Neural progenitor cell (in vitro differentiated cells): ENCODE measurements at regions not wholly inside any gene's neighbourhood (a gene's known extent, or its start where the extent isn't known, plus 50 kb on each side); places are given as distances from the start of the nearest gene placed in this dataset.
"Not testable (repeated sequence)": the region's sequence is repeated elsewhere in the genome, so short reads cannot be mapped to it uniquely, and the experiment has no call there.

Experiments
- DNase-seq: peaks from one replicate; pipeline ENCODE4 v3.0.0-alpha.2; 2016; ENCODE audit warnings: low spot score
- H2AFZ ChIP-seq: fragments of 200-600 bp; sonication (generic); replicated peaks from 2 replicates; pipeline ENCODE4 v1.6.1; 2016; ENCODE audit warnings: antibody characterized with exemption
- H3F3A ChIP-seq: fragments of 200-600 bp; sonication (generic); 2 replicates; pipeline ENCODE4 v1.6.1; 2016; ENCODE audit warnings: antibody characterized with exemption, low read depth
- H3K27ac ChIP-seq: fragments of 200-600 bp; sonication (generic); 2 replicates; pipeline ENCODE4 v1.5.1; 2016; ENCODE audit warnings: mild to moderate bottlenecking
- H3K27me3 ChIP-seq: fragments of 200-600 bp; sonication (generic); 2 replicates; pipeline ENCODE4 v1.6.1; 2016; ENCODE audit warnings: mild to moderate bottlenecking, moderate library complexity
- H3K36me3 ChIP-seq: fragments of 200-600 bp; sonication (generic); 2 replicates; pipeline ENCODE4 v1.5.1; 2016
- H3K4me1 ChIP-seq: fragments of 200-600 bp; sonication (generic); 2 replicates; pipeline ENCODE4 v1.6.1; 2016; ENCODE audit warnings: mixed run types
- H3K4me2 ChIP-seq: fragments of 200-600 bp; sonication (generic); 2 replicates; pipeline ENCODE4 v1.6.1; 2016
- H3K4me3 ChIP-seq: fragments of 200-600 bp; sonication (generic); 2 replicates; pipeline ENCODE4 v1.5.1; 2016
- H3K79me2 ChIP-seq: fragments of 200-600 bp; sonication (generic); 2 replicates; pipeline ENCODE4 v1.6.1; 2016; ENCODE audit warnings: low read depth
- H3K9ac ChIP-seq: fragments of 200-600 bp; sonication (generic); 2 replicates; pipeline ENCODE4 v1.6.1; 2016
- H3K9me3 ChIP-seq: fragments of 200-600 bp; sonication (generic); 2 replicates; pipeline ENCODE4 v1.5.1; 2016; ENCODE audit warnings: low read depth
- H4K20me1 ChIP-seq: fragments of 200-600 bp; sonication (generic); 2 replicates; pipeline ENCODE4 v1.6.1; 2016; ENCODE audit warnings: low read depth
- H3K27ac Mint-ChIP-seq: 3 replicates; pipeline ENCODE4 v1.8.0; 2021; ENCODE audit warnings: mixed read lengths
- H3K27me3 Mint-ChIP-seq: 2 replicates; pipeline ENCODE4 v1.8.0; 2022; ENCODE audit warnings: low read depth, mild to moderate bottlenecking, inconsistent platforms, moderate library complexity, mixed read lengths; ENCODE audit not compliant: insufficient read depth
- H3K36me3 Mint-ChIP-seq: 3 replicates; pipeline ENCODE4 v1.8.0; 2021; ENCODE audit warnings: mixed read lengths
- H3K4me1 Mint-ChIP-seq: 3 replicates; pipeline ENCODE4 v1.8.0; 2021; ENCODE audit warnings: mixed read lengths
- H3K4me3 Mint-ChIP-seq: 3 replicates; pipeline ENCODE4 v1.8.0; 2021; ENCODE audit warnings: mild to moderate bottlenecking, moderate library complexity, mixed read lengths
- H3K9me3 Mint-ChIP-seq: 3 replicates; pipeline ENCODE4 v1.8.0; 2020; ENCODE audit warnings: mixed read lengths

DNA sequence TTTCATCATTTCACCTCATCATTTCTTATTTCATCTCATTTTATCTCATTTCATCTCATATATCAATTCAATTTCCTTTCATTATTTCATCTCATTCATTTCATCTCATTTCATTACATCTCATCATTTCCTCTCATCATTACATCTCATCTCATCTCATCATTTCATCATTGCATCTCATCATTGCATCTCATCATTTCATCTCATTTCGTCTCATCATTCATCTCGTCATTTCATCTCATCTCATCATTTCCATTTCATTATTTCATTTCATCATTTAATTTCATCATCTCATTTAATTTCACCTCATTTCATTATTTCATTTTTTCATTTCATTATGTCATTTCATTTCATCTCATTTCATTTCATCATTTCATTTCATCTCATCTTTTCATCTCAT, 168.5 kb upstream of the FAM72C start:
- H4K20me1 ChIP-seq, H3K4me2 ChIP-seq, H3K4me3 ChIP-seq, H3K4me3 Mint-ChIP-seq, H3K27ac Mint-ChIP-seq, H3F3A ChIP-seq, H3K4me1 ChIP-seq, H3K79me2 ChIP-seq, H2AFZ ChIP-seq, H3K9me3 ChIP-seq, H3K36me3 Mint-ChIP-seq, H3K36me3 ChIP-seq, H3K27me3 ChIP-seq, H3K4me1 Mint-ChIP-seq, H3K9me3 Mint-ChIP-seq, H3K27me3 Mint-ChIP-seq, H3K9ac ChIP-seq, DNase-seq, H3K27ac ChIP-seq: not testable (repeated sequence)

DNA sequence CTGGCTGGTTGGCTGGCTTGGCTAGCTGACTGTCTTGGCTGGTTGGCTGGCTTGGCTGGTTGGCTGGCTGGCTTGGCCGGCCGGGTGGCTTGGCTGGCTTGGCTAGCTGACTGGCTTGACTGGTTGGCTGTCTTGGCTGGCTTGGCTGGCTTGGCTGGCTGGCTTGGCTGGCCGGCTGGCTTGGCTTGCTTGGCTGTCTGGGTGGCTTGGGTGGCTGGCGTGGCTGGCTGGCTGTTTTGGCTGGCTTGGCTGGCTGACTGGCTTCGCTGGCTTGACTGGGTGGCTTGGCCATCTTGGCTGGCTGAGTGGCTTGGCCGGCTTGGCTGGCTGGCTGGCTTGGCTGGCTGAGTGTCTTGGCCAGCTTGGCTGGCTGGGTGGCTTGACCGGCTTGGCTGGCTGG, 133.2 kb upstream of the FAM72C start:
- not testable (repeated sequence) for DNase-seq, H3K27ac ChIP-seq, H3K4me3 ChIP-seq, H3F3A ChIP-seq, H3K27ac Mint-ChIP-seq, H4K20me1 ChIP-seq, H3K4me2 ChIP-seq, H2AFZ ChIP-seq, H3K9ac ChIP-seq, H3K79me2 ChIP-seq, H3K4me3 Mint-ChIP-seq, H3K27me3 Mint-ChIP-seq, H3K4me1 ChIP-seq, H3K27me3 ChIP-seq, H3K36me3 ChIP-seq, H3K36me3 Mint-ChIP-seq, H3K4me1 Mint-ChIP-seq, H3K9me3 ChIP-seq
- H3K9me3 Mint-ChIP-seq, result peaks cover 14% of the 10 kb centered on the region

DNA sequence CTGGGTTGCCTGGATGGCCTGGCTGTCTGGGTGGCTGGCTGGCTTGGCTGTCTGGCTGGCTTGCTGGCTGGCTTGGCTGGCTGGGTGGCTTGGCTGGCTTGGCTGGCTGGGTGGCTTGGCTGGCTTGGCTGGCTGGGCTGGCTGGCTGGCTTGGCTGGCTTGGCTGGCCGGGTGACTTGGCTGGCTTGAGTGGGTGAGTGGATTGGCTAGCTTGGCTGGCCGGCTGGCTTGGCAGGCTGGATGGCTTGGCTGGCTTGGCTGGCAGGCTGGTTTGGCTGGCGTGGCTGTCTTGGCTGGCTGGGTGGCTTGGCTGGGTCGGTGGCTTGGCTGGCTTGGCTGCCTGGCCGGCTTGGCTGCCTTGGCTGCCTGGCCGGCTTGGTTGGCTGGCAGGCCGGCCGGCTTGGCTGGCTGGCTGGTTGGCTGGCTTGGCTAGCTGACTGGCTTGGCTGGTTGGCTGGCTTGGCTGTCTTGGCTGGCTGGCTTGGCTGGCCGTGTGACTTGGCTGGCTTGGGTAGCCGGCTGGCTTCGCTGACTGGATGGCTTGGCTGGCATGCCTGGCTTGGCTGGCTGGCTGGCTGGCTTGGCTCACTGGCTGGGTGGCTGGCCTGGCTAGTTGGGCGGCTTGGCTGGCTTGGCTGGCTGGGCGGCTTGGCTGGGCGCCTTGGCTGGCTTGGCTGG, 132.4 kb upstream of the FAM72C start:
- H3K27ac ChIP-seq, result not testable (repeated sequence)

DNA sequence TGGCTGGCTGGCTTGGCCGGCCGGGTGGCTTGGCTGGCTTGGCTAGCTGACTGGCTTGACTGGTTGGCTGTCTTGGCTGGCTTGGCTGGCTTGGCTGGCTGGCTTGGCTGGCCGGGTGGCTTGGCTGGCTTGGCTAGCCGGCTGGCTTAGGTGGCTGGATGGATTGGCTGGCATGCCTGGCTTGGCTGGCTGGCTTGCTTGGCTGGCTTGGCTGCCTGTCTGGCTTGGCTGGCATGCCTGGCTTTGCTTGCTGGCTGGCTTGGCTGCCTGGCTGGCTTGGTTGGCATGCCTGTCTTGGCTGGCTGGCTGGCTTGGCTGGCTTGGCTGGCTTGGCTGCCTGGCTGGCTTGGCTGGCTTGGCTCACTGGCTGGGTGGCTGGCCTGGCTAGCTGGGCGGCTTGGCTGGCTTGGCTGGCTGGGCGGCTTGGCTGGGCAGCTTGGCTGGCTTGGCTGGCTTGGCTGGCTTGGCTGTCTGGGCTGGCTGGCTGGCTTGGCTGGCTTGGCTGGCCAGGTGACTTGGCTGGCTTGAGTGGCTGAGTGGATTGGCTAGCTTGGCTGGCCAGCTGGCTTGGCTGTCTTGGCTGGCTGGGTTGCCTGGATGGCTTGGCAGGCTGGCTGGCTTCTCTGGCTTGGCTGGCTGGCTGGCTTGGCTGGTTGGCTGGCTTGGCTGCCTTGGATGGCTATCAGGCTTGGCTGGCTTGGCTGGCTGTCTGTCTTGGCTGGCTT, 131.5 kb upstream of the FAM72C start:
- H3K27me3 ChIP-seq, H3K36me3 ChIP-seq, H3K4me1 ChIP-seq, H3K36me3 Mint-ChIP-seq, H3K4me3 ChIP-seq, H3K27ac Mint-ChIP-seq, H3F3A ChIP-seq, H3K9ac ChIP-seq, H3K4me2 ChIP-seq, H3K27ac ChIP-seq, DNase-seq, H3K4me1 Mint-ChIP-seq, H3K4me3 Mint-ChIP-seq, H4K20me1 ChIP-seq, H2AFZ ChIP-seq, H3K27me3 Mint-ChIP-seq, H3K9me3 ChIP-seq, H3K79me2 ChIP-seq: not testable (repeated sequence)
- H3K9me3 Mint-ChIP-seq, result peaks cover 14% of the 10 kb centered on the region

More for the DNA sequence above, 132.4 kb upstream of the FAM72C start:
- not testable (repeated sequence) for H3K4me3 ChIP-seq, H3K4me1 ChIP-seq, H4K20me1 ChIP-seq, H3K9me3 ChIP-seq, H3K79me2 ChIP-seq, H3K27me3 Mint-ChIP-seq, H3K27me3 ChIP-seq, H3K9ac ChIP-seq, H3K4me2 ChIP-seq, H3F3A ChIP-seq, H3K36me3 Mint-ChIP-seq, H3K4me1 Mint-ChIP-seq, H3K27ac Mint-ChIP-seq, H3K36me3 ChIP-seq, DNase-seq, H2AFZ ChIP-seq
- Mint-ChIP-seq H3K9me3 (peaks cover 14% of the 10 kb centered on the region), H3K4me3 (peak overlapping the region; percentile 30)

DNA sequence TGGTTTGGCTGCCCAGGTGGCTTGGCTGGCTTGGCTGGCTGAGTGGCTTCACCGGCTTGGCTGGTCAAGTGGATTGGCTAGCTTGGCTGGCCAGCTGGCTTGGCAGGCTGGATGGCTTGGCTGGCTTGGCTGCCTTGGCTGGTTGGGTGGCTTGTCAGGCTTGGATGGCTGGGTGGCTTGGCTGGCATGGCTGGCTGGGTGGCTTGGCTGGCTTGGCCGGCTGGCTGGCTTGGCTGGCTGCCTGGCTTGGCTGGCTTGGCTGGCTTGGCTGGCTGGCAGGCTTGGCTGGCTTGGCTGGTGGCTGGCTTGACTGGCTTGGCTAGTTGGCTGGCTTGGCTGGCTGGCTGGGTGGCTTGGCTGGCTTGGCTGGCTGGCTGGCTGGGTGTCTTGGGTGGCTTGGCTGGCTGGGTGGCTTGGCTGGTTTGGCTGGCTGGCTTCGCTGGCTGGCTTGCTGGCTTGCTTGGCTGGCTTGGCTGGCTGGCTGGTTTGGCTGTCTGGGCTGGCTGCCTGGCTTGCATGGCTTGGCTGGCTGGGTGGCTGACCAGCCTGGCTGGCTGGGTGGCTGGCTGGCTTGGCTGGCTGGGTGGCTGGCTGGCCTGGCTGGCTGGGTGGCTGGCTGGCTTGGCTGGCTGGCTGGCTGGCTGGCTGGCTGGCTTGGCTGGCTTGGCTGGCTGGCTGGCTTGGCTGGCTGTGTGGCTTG, 130.4 kb upstream of the FAM72C start:
- peaks cover 14% of the 10 kb centered on the region for H3K9me3 Mint-ChIP-seq
- not testable (repeated sequence) for H3K27me3 ChIP-seq, H3K4me1 ChIP-seq, H3K79me2 ChIP-seq, H3K4me1 Mint-ChIP-seq, H3K4me3 ChIP-seq, H3K27ac Mint-ChIP-seq, DNase-seq, H3K9me3 ChIP-seq, H3K27ac ChIP-seq, H3K36me3 ChIP-seq, H2AFZ ChIP-seq, H4K20me1 ChIP-seq, H3F3A ChIP-seq, H3K36me3 Mint-ChIP-seq, H3K27me3 Mint-ChIP-seq, H3K4me2 ChIP-seq, H3K4me3 Mint-ChIP-seq, H3K9ac ChIP-seq
